GM23248 (cell line): ENCODE measurements at regions not wholly inside any gene's neighbourhood (a gene's known extent, or its start where the extent isn't known, plus 50 kb on each side); places are given as distances from the start of the nearest gene placed in this dataset.

Experiments used
- EZH2 ChIP-seq: fragments of 200-600 bp; sonication (generic); IDR thresholded peaks from 2 replicates; pipeline ENCODE4 v1.6.1; 2018; ENCODE audit warnings: antibody characterized with exemption, mild to moderate bottlenecking; ENCODE audit not compliant: insufficient read depth, poor library complexity, severe bottlenecking
- EZH2phosphoT487 ChIP-seq: fragments of 200-600 bp; sonication (generic); IDR thresholded peaks from 2 replicates; pipeline ENCODE4 v1.6.1; 2018; ENCODE audit warnings: antibody characterized with exemption, moderate library complexity, mild to moderate bottlenecking, low read depth; ENCODE audit not compliant: insufficient read depth

GRCh38 chr12:132391326-132392041 lies 62.1 kb upstream of the GALNT9 start:
- TF ChIP-seq EZH2 (no peak), EZH2phosphoT487 (no peak)
